ENCODE measurements at regions not wholly inside any gene's neighbourhood (a gene's known extent, or its start where the extent isn't known, plus 50 kb on each side); places are given as distances from the start of the nearest gene placed in this dataset.

DNA sequence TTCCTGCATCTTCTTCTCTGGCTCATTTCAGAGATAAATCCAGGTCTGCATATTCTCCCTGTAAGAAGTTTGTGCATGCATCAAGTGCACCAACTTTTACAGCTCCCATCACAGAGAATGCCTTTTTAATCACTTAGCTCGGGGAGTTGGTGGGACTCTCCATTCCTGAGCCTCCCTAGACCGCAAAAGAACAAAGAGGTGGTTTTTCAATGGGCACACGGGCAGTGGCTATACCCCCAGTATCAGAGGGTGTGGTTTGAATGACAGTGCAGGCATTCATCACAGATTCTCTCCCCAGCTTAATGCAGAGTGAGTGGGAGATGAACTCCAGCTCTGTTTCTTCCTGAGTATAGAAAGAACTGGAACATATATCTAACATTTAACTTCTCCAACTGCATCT is 264.7 kb upstream of the NR4A3 start:
- DNase-seq = no peak
- intact Hi-C loops (cut with DNase I) = loop anchor here in 1 of 2 donors (10.0 kb wide), 1 partner anchor 82 kb away; no protein-coding TSS in a partner anchor
- ATAC-seq = no peak

DNA sequence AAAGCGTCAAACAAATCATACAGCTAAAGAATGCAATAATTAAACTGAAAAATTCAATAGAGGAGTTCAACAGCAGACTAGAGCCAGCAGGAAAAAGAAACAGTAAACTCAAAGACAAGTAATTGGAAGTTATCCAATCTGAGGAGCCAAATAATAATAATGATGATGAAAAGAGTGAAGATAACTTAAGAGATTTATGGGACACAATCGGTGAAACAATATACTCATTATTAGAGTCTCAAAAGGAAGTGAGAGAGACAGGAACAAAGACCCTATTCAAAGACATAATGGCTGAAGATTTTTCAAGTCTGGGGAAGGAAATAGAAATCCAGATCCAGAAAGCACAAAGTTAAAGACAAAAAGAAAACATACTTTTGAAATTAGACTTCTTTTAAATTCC is 263.9 kb upstream of the NR4A3 start:
- ATAC-seq = no peak
- DNase-seq = no peak
- intact Hi-C loops (cut with DNase I) = loop anchor here in 1 of 2 donors (10.0 kb wide), 1 partner anchor 83 kb away; no protein-coding TSS in a partner anchor

DNA sequence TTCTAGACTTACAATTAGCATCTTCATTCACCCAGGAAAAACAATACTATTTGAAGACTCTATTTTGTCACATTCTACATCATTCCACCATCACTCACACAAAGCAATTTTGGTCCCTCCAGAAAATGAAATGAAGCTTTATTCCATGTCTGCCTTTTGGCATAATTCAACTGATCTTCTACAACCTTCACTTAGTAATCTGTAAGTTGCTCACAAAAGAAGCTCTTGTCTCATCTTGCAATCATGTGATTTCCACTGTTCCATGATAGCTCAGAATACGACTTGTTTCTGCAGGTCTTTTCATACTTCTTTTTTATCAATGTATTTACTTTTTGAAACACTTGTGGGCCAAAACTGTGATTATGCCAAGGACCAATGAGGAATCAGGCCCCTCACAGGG is 261.9 kb upstream of the NR4A3 start:
- no peak for ATAC-seq
- DNase-seq = no peak
- intact Hi-C loops (cut with DNase I) = loop anchor here in 1 of 2 donors (10.0 kb wide), 1 partner anchor 85 kb away; no protein-coding TSS in a partner anchor

DNA sequence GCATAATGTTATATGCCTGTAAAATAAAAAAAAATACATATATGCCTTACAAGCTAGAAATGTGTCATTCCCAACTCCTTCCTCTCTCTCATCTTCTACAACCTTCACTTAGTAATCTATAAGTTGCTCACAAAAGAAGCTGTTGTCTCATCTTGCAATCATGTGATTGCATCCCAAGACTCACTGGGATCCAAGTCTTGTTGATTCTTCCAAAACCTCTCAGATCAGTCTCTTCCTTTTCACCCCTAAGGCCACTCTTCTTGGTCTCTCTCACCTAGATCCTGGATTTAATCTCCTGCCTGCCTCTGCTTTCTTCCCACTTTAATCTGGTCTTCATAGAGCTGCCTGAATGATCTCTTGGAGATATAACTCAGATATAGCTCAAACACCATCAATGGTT is 261.1 kb upstream of the NR4A3 start:
- no peak for DNase-seq
- intact Hi-C loops (cut with DNase I) = no loop called here
- no peak for ATAC-seq

DNA sequence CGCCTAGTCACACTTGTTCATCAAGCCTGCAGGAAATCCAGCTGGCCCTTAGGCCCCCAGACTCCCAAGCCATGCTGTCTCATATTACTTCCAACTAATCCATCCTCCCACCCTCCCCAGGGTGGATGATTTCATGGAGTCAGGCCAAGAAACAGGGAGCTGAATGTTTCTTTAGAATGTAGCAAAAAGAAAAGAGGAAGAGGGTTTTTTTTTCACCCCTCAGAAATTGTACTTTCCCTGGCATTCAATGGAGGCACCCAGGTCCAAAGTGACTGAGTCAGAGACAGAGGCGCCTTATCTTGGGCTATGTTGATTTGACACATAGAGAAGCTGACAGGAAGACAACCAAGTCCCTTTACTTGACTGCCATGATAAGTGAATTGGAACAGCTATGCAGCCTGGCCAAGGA is 260.2 kb upstream of the NR4A3 start:
- DNase-seq (no peak), ATAC-seq (peak; percentile 88 to 96)
- intact Hi-C loops (cut with DNase I) = no loop called here

DNA sequence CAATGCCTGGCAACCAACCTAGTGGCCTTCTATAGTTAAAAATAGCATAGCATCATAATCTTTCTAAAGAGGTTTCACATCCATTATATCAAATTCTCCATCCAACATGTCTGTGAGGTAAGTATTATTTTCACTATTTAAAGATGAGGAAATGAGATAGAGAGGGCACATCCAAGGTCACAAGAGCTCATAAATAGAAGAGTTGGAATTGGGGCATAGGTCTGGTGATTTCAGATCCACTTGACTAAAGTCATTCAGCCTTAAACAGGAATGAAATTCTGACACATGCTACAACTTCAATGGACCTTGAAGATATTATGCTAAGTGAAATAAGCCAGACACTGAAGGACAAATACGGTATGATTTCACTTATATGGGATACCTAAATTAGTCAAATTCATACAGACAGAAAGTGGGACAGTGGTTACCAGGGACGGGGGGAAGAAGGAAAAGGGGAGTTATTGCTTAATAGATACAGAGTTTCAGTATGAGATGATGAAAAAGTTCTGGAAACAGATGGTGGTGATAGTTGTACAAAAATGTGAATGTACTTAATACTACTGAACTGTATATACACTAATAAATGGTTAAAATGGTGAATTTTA is 259.6 kb upstream of the NR4A3 start:
- peak; percentile 66 to 68 for ATAC-seq
- DNase-seq = no peak
- intact Hi-C loops (cut with DNase I) = no loop called here

DNA sequence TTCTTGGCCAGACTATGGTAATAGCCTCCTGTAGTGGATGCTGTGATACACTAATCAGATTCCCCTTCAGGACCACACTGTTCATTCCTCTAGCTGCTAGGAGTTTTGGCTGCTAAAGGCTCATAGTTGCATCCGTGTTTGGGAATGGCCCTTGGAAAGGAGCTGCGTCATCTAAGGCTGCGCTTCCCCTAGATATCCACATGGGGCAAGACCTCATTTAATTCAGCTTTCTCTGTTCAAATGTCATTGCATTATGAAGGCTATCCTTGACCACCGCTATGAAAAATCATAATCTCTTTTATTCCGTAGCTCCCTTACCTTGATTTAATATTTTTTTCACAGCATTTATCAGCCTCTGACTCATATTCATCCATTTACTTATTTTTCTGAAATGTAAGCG is 258.3 kb upstream of the NR4A3 start:
- intact Hi-C loops (cut with DNase I) = no loop called here
- no peak for DNase-seq

DNA sequence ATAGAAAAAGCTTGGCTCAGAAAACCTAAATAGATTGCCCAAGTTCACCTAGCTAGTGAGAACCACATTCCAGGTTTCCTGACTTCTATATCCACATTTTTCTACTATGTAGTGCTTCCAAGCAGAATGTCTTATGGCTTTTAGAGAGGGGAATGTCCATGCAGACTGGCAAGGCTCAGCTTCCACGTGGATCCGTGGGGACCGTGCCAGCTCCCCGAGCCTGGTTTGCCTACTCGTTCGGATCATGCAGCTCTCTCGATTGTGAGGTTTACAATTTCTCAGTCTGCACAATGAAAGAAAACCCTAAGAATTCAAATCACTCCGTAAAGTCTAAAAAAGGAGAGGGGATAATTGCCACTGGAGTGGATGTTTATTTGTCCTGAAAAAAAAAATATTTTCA is 256.5 kb upstream of the NR4A3 start:
- peak in 1 of 2 donors; percentile 38 for ATAC-seq
- intact Hi-C loops (cut with DNase I) = no loop called here
- peak; percentile 40 for DNase-seq

More for the DNA sequence above, 258.3 kb upstream of the NR4A3 start:
- no peak for ATAC-seq

DNA sequence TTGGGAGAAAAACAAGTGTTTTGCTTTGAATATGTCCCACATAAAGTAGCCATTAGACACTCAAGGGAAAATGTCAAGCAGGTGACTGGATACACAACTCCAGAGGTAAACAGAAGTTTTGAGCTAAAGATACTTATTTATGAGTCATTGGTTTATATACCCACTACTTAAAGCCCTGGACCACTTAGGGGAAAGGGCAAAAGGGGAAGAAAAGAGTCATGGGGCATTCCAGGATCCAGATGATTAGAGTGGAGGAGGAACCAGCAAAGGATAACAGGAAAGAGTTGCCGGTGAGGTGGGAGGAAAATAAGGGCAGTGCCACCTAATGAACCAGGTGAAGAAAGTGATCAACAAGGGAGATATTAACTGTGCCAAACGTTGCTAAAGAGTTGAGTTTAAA is 254.2 kb upstream of the NR4A3 start:
- intact Hi-C loops (cut with DNase I) = no loop called here
- no peak for DNase-seq
- no peak for ATAC-seq

DNA sequence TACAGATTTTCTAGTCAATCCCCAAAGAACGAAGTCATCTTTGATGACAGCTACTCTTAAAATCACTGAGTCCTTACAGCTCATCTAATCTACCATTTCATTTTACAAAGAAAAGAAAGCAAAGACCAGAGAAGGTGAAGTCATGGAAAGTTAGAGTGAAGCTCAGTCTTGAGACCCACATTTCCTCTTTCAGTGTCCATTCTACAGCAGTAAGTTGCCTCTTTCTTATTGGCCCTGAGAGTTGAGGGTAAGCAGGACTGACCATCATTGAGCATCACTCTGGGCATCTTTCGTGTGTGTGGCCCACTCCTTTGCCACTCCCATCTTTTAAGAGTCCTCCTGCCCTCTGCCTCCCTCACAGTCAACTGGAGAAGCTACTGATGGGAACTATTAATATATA is 251.8 kb upstream of the NR4A3 start:
- ATAC-seq = no peak
- intact Hi-C loops (cut with DNase I) = no loop called here
- DNase-seq = no peak

DNA sequence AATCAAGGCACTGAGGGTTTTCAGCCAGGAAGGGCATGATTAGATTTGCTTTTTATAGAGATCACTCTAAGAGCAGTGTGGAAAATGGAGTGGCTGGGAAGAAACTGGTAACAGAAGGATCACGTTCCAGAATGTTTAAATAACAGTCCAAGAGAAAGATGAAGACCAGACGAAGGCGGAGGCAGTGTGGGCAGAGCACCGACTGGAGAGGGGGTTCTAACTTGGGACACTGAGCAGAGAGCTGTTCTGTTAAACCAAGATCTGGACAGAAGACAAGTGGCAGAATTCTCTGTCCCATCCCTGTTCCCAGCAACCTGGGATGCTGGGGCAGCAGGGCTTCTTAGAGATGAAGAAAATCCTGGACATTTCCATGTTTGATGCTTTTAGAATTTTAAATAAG is 249.1 kb upstream of the NR4A3 start:
- no peak for DNase-seq
- intact Hi-C loops (cut with DNase I) = no loop called here
- ATAC-seq = no peak

DNA sequence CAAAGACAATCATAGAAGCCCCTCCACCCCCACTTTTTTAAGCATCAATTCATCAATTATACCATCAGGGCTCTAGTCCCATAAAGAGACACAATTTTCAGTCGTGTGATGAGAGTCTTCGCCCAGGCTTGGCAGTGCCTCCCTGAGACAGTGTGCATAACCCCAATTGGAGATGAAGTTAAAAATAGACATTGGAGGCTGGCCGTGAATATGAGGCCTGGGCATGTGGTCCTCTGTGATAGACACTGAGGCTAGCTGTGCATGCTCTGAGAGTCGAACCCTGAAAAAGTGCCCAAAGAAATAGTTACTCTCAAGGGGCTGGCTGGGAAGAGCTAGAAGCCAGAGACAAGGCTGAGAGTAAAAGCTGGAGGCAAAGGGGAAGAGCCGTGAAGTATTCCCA is 248.6 kb upstream of the NR4A3 start:
- intact Hi-C loops (cut with DNase I) = no loop called here
- no peak for DNase-seq
- peak; percentile 74 to 85 for ATAC-seq

DNA sequence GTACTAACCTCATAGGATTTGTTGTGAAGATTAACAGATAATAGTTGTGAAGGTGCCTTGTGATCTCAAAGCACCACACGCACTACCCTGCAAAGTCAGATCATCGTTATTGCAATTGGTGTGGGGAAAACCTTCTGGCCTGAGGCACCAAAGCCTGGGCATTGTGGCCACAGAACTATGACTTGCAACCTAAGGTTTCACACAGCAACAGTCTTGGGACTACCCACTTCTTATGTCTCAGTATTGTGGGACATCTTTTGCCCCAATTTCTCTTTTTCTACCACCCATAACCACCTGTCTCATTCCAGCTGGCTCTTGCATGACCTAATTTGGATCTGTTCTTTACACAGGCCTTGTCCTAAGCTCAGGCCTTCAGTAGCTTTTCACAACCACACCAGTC is 247.8 kb upstream of the NR4A3 start:
- intact Hi-C loops (cut with DNase I) = no loop called here
- DNase-seq (no peak), ATAC-seq (no peak)

DNA sequence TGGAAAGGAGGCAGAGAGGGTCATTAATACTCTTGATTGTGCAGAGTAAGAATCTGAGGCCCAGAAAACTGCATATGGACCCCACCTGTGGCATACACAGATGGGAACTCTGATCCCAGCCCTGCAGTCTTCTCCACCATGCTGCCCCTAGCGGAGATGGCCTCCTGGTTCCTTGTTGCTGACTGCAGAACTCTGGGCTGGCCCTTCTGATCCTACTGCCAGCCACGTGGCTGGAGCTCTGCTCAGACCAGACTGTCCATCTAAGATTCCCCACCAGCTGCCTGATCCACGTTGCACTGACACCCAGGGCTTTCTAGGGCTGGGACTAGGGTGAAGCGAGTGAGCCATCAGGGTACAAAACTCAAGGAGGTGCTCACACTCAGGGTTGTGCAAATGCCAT is 245.7 kb upstream of the NR4A3 start:
- DNase-seq (no peak), ATAC-seq (no peak)
- intact Hi-C loops (cut with DNase I) = no loop called here

DNA sequence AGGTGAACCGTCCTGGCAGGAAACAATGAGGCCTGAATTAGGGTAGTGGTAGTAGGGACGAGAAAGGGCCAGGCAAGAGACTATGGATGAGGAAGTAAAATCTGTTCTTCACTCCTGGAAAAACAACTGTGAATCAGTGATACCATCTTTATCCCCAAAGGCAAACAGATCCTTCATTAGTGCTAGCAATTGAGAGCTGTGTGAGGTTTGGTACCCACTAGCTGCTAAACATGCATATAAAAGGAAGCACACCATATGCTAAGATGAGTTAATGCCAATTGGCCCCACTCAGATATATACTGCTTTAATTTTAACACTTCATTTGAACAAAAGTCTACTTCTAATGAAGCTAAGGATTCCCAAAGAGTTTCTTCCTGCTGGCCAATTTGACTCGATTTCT is 244.8 kb upstream of the NR4A3 start:
- ATAC-seq = no peak
- DNase-seq = no peak
- intact Hi-C loops (cut with DNase I) = no loop called here

DNA sequence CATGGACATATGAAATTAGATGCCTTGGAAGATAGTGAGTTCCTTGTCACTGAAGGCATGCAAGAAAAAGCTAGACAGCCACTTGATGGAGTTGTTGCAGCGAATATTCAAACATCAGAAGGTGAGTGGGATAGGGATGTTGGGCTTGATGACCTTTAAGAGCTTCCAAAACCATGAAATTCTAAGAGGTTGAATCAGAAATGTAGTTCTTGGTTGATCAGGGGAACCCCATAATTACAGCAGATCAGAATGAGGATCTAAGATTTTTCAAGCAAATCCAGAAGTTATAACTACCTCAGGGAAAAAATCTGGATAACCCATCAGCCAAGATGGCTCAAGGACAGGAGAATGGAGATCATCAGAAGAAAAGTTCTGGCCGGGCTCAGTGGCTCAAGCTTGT is 244.3 kb upstream of the NR4A3 start:
- intact Hi-C loops (cut with DNase I) = no loop called here
- DNase-seq = no peak
- no peak for ATAC-seq

DNA sequence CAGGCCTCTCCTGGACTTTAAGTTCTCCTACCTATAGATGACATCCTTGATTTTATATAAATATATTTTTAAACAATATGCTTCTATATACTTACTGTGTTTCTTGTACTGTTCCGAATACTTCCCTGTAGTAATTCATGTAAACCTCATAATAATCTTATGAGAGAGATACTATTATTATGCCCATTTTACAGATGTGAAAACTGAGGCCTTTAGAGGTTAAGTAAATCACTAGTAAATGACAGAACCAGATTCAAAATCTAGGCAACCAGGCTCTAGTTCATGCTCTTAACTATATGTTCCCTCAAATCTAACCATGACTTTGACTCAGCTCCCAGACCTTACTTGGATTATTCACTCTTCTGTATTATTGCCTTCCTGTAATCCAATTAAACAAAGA is 243.0 kb upstream of the NR4A3 start:
- intact Hi-C loops (cut with DNase I) = no loop called here
- DNase-seq = no peak
- no peak for ATAC-seq

DNA sequence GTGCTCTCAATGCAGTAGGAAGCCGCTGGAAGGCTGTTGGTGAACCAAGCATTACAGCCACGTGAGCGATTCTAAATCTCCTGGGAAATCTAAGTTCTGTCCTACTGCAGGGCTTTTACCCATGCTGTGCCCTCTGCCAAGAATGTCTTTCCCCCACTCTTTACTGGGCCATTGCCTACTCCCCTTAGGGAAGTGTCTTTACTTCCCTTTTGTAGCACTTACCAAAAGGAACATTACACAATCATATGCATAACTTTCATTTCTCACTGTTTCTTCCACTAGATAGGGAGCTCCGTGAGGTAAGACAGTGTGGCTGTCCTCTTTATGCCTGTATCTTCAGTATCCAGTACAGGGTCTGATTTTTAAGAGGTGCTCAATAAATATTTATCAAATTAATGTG is 241.7 kb upstream of the NR4A3 start:
- intact Hi-C loops (cut with DNase I) = no loop called here
- ATAC-seq = peak; percentile 53 to 76
- no peak for DNase-seq

DNA sequence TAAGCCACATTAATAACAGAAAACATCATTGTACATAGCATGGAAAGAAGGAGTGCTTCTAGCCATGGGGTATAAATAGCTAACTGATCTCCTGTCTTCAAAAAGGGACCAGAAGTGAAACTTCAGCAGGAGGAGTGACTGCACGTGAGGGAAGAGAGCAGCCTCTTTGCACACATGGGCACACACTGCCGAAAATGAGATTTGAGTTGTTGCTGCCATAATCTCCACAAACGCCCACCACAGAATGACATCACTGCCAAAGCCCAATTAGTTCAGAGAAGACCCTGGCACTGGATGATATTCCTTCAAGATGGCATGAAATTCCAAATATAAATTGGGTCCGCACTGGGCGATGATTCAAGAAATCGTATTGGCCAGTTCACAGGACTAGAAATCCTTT is 238.9 kb upstream of the NR4A3 start:
- DNase-seq = no peak
- intact Hi-C loops (cut with DNase I) = no loop called here
- no peak for ATAC-seq

DNA sequence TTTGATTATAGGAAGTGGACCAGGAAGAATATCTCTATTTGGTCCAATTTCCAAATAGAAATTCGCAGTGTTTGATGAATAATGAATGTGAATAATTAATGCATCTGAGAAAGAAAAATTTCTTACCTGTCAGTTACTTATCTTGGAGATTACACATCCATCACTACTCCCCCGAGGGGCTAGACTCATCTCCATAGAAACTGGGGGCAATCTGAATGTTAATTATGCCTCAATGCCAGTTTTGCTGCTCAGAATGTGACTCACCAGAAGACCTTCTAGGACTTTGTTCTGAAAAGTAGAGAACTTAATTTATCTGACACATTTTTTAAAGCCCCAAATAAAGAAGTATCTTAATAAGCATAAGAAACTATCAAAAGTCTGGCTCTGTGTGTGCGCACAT is 233.4 kb upstream of the NR4A3 start:
- DNase-seq (no peak), ATAC-seq (peak in 1 of 2 donors; percentile 21)
- intact Hi-C loops (cut with DNase I) = no loop called here

DNA sequence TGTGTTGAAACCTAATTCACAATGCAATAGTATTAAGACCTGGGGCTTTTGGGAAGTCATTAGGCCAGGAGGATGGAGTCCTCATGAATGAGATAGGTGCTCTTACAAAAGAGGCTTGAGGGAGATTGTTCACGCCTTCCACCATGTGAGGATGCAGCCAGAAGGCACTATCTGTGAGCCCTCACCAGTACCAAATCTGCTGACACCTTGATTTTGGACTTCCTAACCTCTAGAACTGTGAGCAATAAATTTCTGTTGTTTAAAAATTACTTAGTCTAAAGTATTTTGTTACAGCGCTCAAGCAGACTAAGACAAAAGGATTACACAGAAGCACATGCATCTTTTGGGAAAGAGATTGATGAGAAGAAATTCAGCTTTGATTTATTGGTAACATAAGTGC is 232.9 kb upstream of the NR4A3 start:
- intact Hi-C loops (cut with DNase I) = no loop called here
- DNase-seq (no peak), ATAC-seq (no peak)

DNA sequence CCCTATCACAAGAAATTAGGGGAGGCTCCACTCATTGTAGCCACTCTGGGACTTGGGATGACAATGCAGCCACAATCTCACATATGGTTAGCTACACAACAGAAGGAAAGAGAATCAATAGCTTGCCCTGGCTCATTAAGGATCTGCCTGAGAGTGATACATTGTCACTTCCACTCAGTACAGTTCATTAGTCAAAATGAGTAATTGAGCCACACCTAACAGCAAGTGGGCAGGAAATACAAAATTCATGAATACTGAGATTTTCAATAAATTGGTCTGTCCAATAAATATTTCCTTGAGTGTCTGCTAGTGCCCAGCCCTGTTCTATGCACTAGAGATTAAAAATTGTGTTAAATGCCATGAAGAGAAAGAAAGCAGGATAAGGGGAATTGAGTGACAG is 231.3 kb upstream of the NR4A3 start:
- no peak for ATAC-seq
- DNase-seq = no peak
- intact Hi-C loops (cut with DNase I) = no loop called here
